Keratinocyte (primary cell): ENCODE measurements at regions not wholly inside any gene's neighbourhood (a gene's known extent, or its start where the extent isn't known, plus 50 kb on each side); places are given as distances from the start of the nearest gene placed in this dataset.
"Not testable (repeated sequence)": the region's sequence is repeated elsewhere in the genome, so short reads cannot be mapped to it uniquely, and the experiment has no call there.

ENCODE experiments used
- DNase-seq: peaks from one replicate; pipeline ENCODE4 v3.0.0-alpha.2; 2011; ENCODE audit warnings: low read depth, missing footprints, low spot score
- FAIRE-seq: peaks from 2 replicates; lab custom pipeline; 2011; peaks lifted over from hg19 to GRCh38; lab: Jason Lieb, UNC
- H2AFZ ChIP-seq: 2 replicates; pipeline ENCODE4 v1.6.0; 2012; ENCODE audit warnings: low read length, control low read depth, inconsistent platforms; ENCODE audit not compliant: control insufficient read depth
- H3K27ac ChIP-seq: 2 replicates; pipeline ENCODE4 v1.5.1; 2011; ENCODE audit warnings: low read length; ENCODE audit not compliant: control insufficient read depth, insufficient read depth
- H3K27me3 ChIP-seq: 3 replicates; pipeline ENCODE4 v1.6.0; 2011; ENCODE audit warnings: low read length; ENCODE audit not compliant: control insufficient read depth, insufficient read depth; ENCODE audit errors: extremely low read depth
- H3K36me3 ChIP-seq, 2 experiments: 2 replicates in 1 of 2; 3 replicates in 1 of 2; pipeline ENCODE4 v1.5.1; 2011; ENCODE audit warnings: low read length in 2 of 2, mild to moderate bottlenecking in 1 of 2; ENCODE audit not compliant: control insufficient read depth in 2 of 2, insufficient read depth in 2 of 2; ENCODE audit errors: extremely low read depth in 1 of 2
- H3K4me1 ChIP-seq: 3 replicates; pipeline ENCODE4 v1.5.1; 2011; ENCODE audit warnings: low read length; ENCODE audit not compliant: control insufficient read depth, insufficient read depth; ENCODE audit errors: extremely low read depth
- H3K4me2 ChIP-seq: 3 replicates; pipeline ENCODE4 v1.6.0; 2011; ENCODE audit warnings: low read depth, low read length; ENCODE audit not compliant: control insufficient read depth, insufficient read depth; ENCODE audit errors: extremely low read depth
- H3K4me3 ChIP-seq, 3 experiments: fragments of 200-600 bp in 1 of 3; sonication (generic) in 1 of 3; 2 replicates in 2 of 3; 3 replicates in 1 of 3; pipeline ENCODE4 v1.5.1; 2011 to 2016; ENCODE audit warnings: low read length in 3 of 3, mild to moderate bottlenecking in 3 of 3, control low read depth in 2 of 3, inconsistent platforms in 1 of 3, low read depth in 1 of 3, mixed read lengths in 1 of 3, mixed run types in 1 of 3, moderate library complexity in 1 of 3; ENCODE audit not compliant: control insufficient read depth in 2 of 3, insufficient read depth in 2 of 3; ENCODE audit errors: extremely low read depth in 1 of 3
- H3K79me2 ChIP-seq: 2 replicates; pipeline ENCODE4 v1.6.0; 2012; ENCODE audit warnings: low read length; ENCODE audit not compliant: control insufficient read depth, insufficient read depth
- H3K9ac ChIP-seq: 3 replicates; pipeline ENCODE4 v1.6.0; 2011; ENCODE audit warnings: low read length; ENCODE audit not compliant: control insufficient read depth, insufficient read depth; ENCODE audit errors: extremely low read depth
- H3K9me1 ChIP-seq: 3 replicates; pipeline ENCODE4 v1.6.0; 2011; ENCODE audit warnings: low read length; ENCODE audit not compliant: control insufficient read depth, insufficient read depth; ENCODE audit errors: extremely low read depth
- H3K9me3 ChIP-seq: 2 replicates; pipeline ENCODE4 v1.5.1; 2012; ENCODE audit warnings: low read depth, low read length; ENCODE audit not compliant: control insufficient read depth
- H4K20me1 ChIP-seq: 3 replicates; pipeline ENCODE4 v1.6.0; 2011; ENCODE audit warnings: low read length; ENCODE audit not compliant: control insufficient read depth, insufficient read depth; ENCODE audit errors: extremely low read depth
- CTCF ChIP-seq, 3 experiments: IDR thresholded peaks in 1 of 3; conservative IDR thresholded peaks in 1 of 3; optimal IDR thresholded peaks in 1 of 3; 2 replicates in 2 of 3; 3 replicates in 1 of 3; pipeline versions ENCODE3 to v1.5.1; 2011; ENCODE audit warnings: low read length in 3 of 3, mild to moderate bottlenecking in 3 of 3, moderate library complexity in 2 of 3, control low read depth in 1 of 3, inconsistent platforms in 1 of 3; ENCODE audit not compliant: insufficient read depth in 2 of 3; ENCODE audit errors: extremely low read depth in 1 of 3
- EZH2 ChIP-seq: IDR thresholded peaks from one replicate; pipeline ENCODE4 v1.6.1; 2012; ENCODE audit warnings: inconsistent platforms, mild to moderate bottlenecking, low read length, moderate library complexity
- dilution Hi-C: fragments of 300-500 bp; cut with MboI; formaldehyde crosslinking; loops from one replicate; pipeline ENCODE4 v1.7.0; 2020; ENCODE audit warnings: low sequenced_read_pairs; ENCODE audit not compliant: extremely low pct_ligation_motif_present

- H3K79me2 ChIP-seq, H3K36me3 ChIP-seq, H3K4me3 ChIP-seq, H4K20me1 ChIP-seq, H3K27me3 ChIP-seq, H2AFZ ChIP-seq, DNase-seq, H3K9me3 ChIP-seq, H3K9ac ChIP-seq, FAIRE-seq, H3K9me1 ChIP-seq, H3K4me1 ChIP-seq, H3K27ac ChIP-seq, dilution Hi-C loops, H3K4me2 ChIP-seq: not testable (repeated sequence)
- TF ChIP-seq CTCF (optimal IDR thresholded peaks at IDR 0.05 in 1 of 3, IDR thresholded peaks at IDR 0.05 in 1 of 3, conservative IDR thresholded peaks at IDR 0.05 in 1 of 3; ENCODE audit: extremely low read depth in 1 of 3, insufficient read depth in 2 of 3, low read length in 3 of 3), result peak; percentile 51 to 77 (median 75)
Measured at GRCh38 chr1:157377280-157377713, 175.0 kb downstream of the FCRL5 start.

DNA sequence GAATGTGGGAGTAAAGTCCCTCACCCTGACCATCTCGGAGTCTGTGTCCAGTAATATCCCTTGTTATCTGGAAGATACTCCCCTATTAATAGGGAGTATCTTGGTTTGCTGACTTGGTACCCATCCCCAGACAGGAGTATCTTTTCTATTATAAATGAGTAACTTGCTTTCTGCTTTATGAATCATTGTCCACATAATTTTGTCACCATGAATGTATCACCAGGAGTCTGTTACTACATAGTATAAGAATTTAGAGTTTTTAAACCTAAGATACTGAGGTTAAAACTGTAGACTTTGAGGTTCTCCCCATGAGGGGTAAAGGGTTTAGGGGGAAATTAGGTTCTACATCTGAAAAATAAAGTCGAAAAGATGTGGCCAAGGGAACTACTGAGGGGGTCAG lies 175.6 kb downstream of the FCRL5 start:
- Histone ChIP-seq H4K20me1 (no peaks in the 10 kb centered on the region), H3K9ac (no peak overlapping the region), H3K4me2 (no peak overlapping the region), H3K9me1 (no peaks in the 10 kb centered on the region), H3K4me1 (no peaks in the 10 kb centered on the region), H3K36me3 (no peaks in the 10 kb centered on the region), H3K4me3 (no peak overlapping the region), H3K27me3 (no peaks in the 10 kb centered on the region), H2AFZ (no peak overlapping the region), H3K27ac (no peak overlapping the region), H3K9me3 (no peaks in the 10 kb centered on the region), H3K79me2 (no peaks in the 10 kb centered on the region)
- dilution Hi-C loops, result no loop called here
- DNase-seq (no peak), FAIRE-seq (no peak)
- TF ChIP-seq EZH2 (no peak), CTCF (optimal IDR thresholded peaks at IDR 0.05 in 1 of 3, IDR thresholded peaks at IDR 0.05 in 1 of 3, conservative IDR thresholded peaks at IDR 0.05 in 1 of 3; ENCODE audit: extremely low read depth in 1 of 3, insufficient read depth in 2 of 3, low read length in 3 of 3) (no peak)

DNA sequence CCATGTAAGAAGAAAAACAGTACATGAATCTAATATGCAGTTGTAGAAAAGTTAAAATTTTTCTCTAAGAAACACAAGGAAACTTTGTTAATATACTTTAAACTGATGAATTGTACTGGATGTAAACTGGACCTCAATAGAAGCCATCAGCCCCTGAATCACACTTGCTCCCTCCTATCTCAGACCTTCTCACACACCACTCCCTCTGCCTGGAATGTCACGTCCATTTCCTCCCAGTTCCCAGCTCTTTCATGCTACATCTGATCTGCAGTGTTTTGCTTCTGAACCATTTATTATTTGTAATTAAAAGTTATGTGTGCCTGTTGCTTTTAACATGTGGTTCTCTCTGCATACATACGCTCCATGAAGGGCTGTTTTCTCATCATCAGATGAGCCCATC lies 180.0 kb downstream of the FCRL5 start:
- not testable (repeated sequence) for H3K79me2 ChIP-seq, H3K27ac ChIP-seq, H3K9me3 ChIP-seq, DNase-seq, H3K4me3 ChIP-seq, H3K9me1 ChIP-seq, FAIRE-seq, H2AFZ ChIP-seq, H3K4me2 ChIP-seq, H4K20me1 ChIP-seq, H3K9ac ChIP-seq, H3K27me3 ChIP-seq, H3K36me3 ChIP-seq, H3K4me1 ChIP-seq
- dilution Hi-C loops, result loop anchor here (25.0 kb wide), 1 partner anchor 115 kb away; no protein-coding TSS in a partner anchor
